Lower leg skin (tissue), 3 donors: ENCODE measurements at regions not wholly inside any gene's neighbourhood (a gene's known extent, or its start where the extent isn't known, plus 50 kb on each side); places are given as distances from the start of the nearest gene placed in this dataset.

Source experiments
- POLR2A ChIP-seq, 2 donors: fragments of 450-650 bp; IDR thresholded peaks; one replicate each; pipeline ENCODE4 v1.6.1; 2016 to 2017; ENCODE audit warnings: antibody characterized with exemption in 2 of 2, mild to moderate bottlenecking in 1 of 2, moderate library complexity in 1 of 2
- TF ChIP-seq, protein P1 (sequence below), 3 donors: fragments of 450-650 bp; IDR thresholded peaks; one replicate each; pipeline ENCODE4 v1.5.1; 2016; ENCODE audit warnings: antibody characterized with exemption in 3 of 3, mild to moderate bottlenecking in 3 of 3, moderate library complexity in 2 of 3

DNA sequence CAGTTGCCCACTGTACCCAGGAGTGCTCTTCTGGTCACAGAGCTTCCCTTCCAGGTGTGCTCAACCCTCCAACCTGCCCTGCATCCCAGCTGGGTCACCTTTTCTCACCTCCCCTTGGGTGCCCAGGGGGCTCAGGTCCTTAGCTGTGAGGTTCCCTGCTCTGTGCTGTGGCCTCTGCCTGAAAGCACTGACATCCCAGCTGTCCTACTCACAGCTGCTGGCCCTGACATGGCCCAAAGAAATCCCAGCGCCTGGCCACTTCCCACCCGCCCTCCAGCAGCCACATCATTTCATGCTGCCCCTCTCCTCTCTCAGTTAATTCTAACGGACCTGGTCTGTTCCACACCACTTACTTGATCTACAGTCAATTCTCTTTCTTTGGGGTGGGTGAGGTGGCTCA lies 79.9 kb downstream of the ISG20 start:
- TF ChIP-seq, protein P1, sequence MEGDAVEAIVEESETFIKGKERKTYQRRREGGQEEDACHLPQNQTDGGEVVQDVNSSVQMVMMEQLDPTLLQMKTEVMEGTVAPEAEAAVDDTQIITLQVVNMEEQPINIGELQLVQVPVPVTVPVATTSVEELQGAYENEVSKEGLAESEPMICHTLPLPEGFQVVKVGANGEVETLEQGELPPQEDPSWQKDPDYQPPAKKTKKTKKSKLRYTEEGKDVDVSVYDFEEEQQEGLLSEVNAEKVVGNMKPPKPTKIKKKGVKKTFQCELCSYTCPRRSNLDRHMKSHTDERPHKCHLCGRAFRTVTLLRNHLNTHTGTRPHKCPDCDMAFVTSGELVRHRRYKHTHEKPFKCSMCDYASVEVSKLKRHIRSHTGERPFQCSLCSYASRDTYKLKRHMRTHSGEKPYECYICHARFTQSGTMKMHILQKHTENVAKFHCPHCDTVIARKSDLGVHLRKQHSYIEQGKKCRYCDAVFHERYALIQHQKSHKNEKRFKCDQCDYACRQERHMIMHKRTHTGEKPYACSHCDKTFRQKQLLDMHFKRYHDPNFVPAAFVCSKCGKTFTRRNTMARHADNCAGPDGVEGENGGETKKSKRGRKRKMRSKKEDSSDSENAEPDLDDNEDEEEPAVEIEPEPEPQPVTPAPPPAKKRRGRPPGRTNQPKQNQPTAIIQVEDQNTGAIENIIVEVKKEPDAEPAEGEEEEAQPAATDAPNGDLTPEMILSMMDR (IDR thresholded peaks at IDR 0.05): no peak
- no peak for TF ChIP-seq POLR2A (IDR thresholded peaks at IDR 0.05)
